WI38 (cell line): ENCODE measurements at regions not wholly inside any gene's neighbourhood (a gene's known extent, or its start where the extent isn't known, plus 50 kb on each side); places are given as distances from the start of the nearest gene placed in this dataset.
A peak's percentile ranks its signal among the peaks of the same experiment; 100 is the strongest.
"Not testable (repeated sequence)": the region's sequence is repeated elsewhere in the genome, so short reads cannot be mapped to it uniquely, and the experiment has no call there.

Experiments used
- H3K4me3 ChIP-seq: 2 replicates; pipeline ENCODE4 v1.5.1; 2011; ENCODE audit warnings: low read depth, mild to moderate bottlenecking, control low read depth, low read length
- TF ChIP-seq, protein P1 (sequence below): IDR thresholded peaks from 2 replicates; pipeline ENCODE4 v1.5.1; 2012; ENCODE audit warnings: low read depth, mild to moderate bottlenecking, control low read depth, low read length

DNA sequence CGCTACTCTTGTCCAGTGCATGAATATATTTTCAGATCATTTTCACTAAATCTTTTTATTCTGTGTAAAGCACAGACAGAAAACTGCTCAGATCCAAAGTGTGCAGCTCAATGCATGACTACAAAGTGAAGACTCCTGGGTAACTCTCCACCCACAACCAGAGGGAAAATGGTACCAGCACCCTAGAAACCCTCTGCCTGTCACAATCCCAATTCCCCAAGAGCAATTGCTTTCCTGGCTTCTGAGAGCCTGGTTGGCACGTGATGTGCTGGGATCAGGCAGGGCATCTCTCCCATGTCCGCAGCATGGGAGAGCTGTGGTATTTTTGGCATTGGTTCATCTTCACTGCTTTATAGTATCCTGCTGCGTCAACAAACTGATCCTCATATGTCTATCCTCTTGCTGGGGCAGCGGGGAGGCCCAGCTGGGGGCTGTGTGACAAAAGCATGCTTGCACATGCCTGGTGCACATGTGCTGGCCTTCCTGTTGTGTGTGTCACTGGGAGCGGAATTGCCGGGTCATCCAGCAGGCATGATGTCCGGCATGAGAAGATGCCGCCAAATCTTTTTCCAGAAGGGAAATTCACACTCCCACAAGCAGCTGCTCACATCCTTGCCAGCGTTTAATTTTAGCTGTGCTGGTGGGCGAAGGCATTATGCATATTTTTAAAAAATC lies 278.9 kb upstream of the FOXF1 start:
- no peak overlapping the region for H3K4me3 ChIP-seq
- TF ChIP-seq, protein P1, sequence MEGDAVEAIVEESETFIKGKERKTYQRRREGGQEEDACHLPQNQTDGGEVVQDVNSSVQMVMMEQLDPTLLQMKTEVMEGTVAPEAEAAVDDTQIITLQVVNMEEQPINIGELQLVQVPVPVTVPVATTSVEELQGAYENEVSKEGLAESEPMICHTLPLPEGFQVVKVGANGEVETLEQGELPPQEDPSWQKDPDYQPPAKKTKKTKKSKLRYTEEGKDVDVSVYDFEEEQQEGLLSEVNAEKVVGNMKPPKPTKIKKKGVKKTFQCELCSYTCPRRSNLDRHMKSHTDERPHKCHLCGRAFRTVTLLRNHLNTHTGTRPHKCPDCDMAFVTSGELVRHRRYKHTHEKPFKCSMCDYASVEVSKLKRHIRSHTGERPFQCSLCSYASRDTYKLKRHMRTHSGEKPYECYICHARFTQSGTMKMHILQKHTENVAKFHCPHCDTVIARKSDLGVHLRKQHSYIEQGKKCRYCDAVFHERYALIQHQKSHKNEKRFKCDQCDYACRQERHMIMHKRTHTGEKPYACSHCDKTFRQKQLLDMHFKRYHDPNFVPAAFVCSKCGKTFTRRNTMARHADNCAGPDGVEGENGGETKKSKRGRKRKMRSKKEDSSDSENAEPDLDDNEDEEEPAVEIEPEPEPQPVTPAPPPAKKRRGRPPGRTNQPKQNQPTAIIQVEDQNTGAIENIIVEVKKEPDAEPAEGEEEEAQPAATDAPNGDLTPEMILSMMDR, result no peak

DNA sequence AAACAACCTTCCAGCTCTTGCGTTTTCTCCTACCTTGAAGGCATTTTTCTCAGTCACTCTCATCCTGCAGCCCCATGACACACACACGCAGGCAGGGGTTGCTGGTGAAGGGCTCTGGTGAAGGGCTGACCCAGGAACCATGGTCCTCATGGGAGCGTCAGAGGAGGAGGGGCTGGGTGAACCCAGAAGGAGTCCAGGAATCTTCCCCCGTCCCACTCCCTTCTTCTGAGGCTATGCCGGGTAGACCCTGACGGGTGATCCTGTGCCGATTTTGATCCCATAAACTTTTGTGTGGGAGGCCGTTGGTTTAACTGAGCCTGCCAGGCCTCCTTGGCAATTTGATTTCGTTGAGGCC lies 278.4 kb upstream of the FOXF1 start:
- TF ChIP-seq, protein P1, result no peak
- no peak overlapping the region for H3K4me3 ChIP-seq

DNA sequence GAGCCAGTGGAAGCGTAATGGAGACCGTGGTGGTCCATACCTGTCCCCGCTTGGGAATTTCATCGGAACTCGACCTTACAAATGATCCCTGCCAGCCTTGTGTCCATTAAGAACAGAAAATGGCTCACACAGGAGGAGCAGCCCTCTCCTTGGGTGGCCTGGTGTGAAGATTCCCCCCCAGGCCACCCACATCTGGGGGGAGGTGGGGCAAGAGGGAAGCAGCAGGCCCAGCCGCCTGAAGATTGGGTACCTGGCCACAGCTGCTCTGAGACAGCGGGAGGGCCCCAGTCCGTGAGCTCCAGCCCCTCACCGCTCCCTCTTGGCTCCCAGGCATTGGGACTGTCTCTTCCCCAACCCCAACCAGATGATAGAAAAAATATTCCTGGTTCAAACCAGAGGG lies 277.8 kb upstream of the FOXF1 start:
- no peak overlapping the region for H3K4me3 ChIP-seq
- TF ChIP-seq, protein P1, result no peak

DNA sequence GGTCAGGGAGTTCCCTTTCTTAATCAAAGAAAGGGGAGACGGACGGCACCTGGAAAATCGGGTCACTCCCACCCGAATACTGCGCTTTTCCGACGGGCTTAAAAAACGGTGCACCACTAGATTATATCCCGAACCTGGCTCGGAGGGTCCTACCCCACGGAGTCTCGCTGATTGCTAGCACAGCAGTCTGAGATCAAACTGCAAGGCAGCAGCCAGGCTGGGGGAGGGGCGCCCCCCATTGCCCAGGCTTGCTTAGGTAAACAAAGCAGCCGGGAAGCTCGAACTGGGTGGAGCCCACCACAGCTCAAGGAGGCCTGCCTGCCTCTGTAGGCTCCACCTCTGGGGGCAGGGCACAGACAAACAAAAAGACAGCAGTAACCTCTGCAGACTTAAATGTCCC lies 276.8 kb upstream of the FOXF1 start:
- H3K4me3 ChIP-seq, result not testable (repeated sequence)

DNA sequence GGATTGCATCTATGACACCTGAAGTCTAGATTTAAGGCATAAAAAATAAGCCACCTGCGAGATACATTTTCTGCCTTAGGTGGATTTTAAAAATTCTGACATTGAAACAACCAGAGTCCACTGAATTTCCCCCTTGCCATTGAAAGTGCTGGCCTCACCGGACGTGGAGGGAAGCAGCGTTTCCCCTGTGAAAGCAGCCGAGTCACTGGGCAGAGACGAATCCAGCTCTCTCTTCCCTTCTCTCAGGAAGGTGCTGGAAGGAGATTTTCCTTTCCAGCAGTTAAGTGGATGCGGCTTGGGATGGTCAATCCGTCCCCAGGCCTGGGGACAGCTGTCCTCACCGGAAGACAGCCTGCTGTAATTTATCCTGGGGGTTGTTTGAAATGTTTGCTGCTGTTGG lies 270.9 kb upstream of the FOXF1 start:
- TF ChIP-seq, protein P1, result no peak
- no peak overlapping the region for H3K4me3 ChIP-seq

DNA sequence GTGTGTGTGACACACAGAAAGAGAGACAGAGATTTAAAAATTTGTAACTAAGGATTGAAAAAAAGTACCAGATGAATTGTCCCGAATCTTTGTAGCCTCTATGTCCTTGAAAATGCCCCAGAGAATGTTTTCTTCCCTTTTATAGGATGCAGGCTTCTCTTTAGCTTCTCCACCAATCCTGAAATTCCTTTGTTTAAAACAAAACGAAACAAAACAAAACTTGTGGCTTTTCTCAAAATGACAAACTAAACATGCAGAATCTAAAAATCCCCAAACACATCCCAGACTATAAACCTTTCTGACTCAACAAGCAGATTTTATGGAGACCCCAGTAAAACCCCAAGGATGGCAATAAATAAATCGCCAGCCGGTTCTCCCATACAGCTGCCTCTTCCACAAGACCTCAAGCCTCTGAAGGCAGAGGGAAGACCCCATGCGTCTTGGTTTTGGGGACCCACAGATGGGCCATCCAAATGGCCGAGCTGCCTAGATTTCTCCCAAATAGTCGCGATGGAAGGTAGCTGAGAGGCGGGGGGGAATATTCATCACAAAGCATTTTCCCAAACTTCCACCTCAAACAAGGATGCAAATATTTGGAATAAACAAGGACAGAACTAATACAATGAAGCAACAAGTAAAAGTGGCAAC lies 269.5 kb upstream of the FOXF1 start:
- H3K4me3 ChIP-seq, result peak overlapping the region; percentile 31
- TF ChIP-seq, protein P1, result no peak

DNA sequence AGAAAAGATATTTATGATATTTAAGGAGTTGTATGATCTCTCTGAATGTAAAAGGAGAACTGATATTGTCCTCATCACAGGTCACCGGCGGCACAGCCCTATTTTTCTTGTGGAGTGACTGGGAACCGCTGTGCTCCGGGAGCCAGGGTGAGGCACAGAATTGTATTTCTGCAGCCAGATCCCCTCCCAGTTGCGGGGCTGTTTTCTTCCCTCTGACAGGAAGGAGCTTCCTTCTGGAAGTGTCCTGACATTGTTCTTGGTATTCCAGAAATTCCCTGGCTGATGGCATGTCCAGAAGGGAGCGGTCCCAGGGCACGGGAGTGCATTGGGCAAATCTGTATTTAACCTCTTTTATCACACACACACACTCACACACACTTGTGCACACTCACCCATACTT lies 268.6 kb upstream of the FOXF1 start:
- H3K4me3 ChIP-seq, result no peak overlapping the region
- TF ChIP-seq, protein P1, result no peak
